ENCODE measurements at regions not wholly inside any gene's neighbourhood (a gene's known extent, or its start where the extent isn't known, plus 50 kb on each side); places are given as distances from the start of the nearest gene placed in this dataset.

- peak; percentile 54; the same call in 1 of the 2 replicates for TF ChIP-seq ZGPAT (CRISPR knock-in tag; IDR thresholded peaks at IDR 0.05)
- TF ChIP-seq POLR2A (IDR thresholded peaks at IDR 0.05; ENCODE audit: insufficient read depth in 1 of 2, low read depth in 2 of 2, low read length in 2 of 2): no peak
- TF ChIP-seq ZNF672 (CRISPR knock-in tag; IDR thresholded peaks at IDR 0.05): no peak
- TF ChIP-seq CENPBD1 (CRISPR knock-in tag; IDR thresholded peaks at IDR 0.05; ENCODE audit: borderline replicate concordance, low read depth): no peak
- TF ChIP-seq JARID2 (CRISPR knock-in tag; IDR thresholded peaks at IDR 0.05; ENCODE audit: insufficient replicate concordance): no peak
- no peak for TF ChIP-seq ZNF563 (CRISPR knock-in tag; IDR thresholded peaks at IDR 0.05)
- TF ChIP-seq ZNF292 (CRISPR knock-in tag; IDR thresholded peaks at IDR 0.05; ENCODE audit: borderline replicate concordance, low read depth): no peak
- TF ChIP-seq ZSCAN5A (CRISPR knock-in tag; IDR thresholded peaks at IDR 0.05; ENCODE audit: borderline replicate concordance): no peak
- TF ChIP-seq IRF1 (CRISPR knock-in tag; IDR thresholded peaks at IDR 0.05; ENCODE audit: low read depth): no peak
- TF ChIP-seq ATF1 (CRISPR knock-in tag; IDR thresholded peaks at IDR 0.05): no peak
- TF ChIP-seq ZNF333 (CRISPR knock-in tag; IDR thresholded peaks at IDR 0.05; ENCODE audit: borderline replicate concordance): no peak
- no peak for TF ChIP-seq SNAPC5 (CRISPR knock-in tag; IDR thresholded peaks at IDR 0.05; ENCODE audit: borderline replicate concordance)
- TF ChIP-seq DNMT3B (CRISPR knock-in tag; conservative IDR thresholded peaks at IDR 0.05): no peak
- TF ChIP-seq ZNF530 (CRISPR knock-in tag; IDR thresholded peaks at IDR 0.05; ENCODE audit: low read depth): no peak
- no peak for TF ChIP-seq E2F5 (CRISPR knock-in tag; conservative IDR thresholded peaks at IDR 0.05)
- no peak for TF ChIP-seq CSRNP2 (CRISPR knock-in tag; conservative IDR thresholded peaks at IDR 0.05; ENCODE audit: low read depth)
- TF ChIP-seq ZNF513 (CRISPR knock-in tag; conservative IDR thresholded peaks at IDR 0.05): no peak
- TF ChIP-seq ZNF451 (CRISPR knock-in tag; IDR thresholded peaks at IDR 0.05): no peak
- no peak for TF ChIP-seq CSRNP1 (CRISPR knock-in tag; IDR thresholded peaks at IDR 0.05)
These were observed 182.3 kb upstream of the PWP1 start (continued) for GRCh38 chr12:107503129-107503855.
